ENCODE measurements at regions not wholly inside any gene's neighbourhood (a gene's known extent, or its start where the extent isn't known, plus 50 kb on each side); places are given as distances from the start of the nearest gene placed in this dataset.

DNA sequence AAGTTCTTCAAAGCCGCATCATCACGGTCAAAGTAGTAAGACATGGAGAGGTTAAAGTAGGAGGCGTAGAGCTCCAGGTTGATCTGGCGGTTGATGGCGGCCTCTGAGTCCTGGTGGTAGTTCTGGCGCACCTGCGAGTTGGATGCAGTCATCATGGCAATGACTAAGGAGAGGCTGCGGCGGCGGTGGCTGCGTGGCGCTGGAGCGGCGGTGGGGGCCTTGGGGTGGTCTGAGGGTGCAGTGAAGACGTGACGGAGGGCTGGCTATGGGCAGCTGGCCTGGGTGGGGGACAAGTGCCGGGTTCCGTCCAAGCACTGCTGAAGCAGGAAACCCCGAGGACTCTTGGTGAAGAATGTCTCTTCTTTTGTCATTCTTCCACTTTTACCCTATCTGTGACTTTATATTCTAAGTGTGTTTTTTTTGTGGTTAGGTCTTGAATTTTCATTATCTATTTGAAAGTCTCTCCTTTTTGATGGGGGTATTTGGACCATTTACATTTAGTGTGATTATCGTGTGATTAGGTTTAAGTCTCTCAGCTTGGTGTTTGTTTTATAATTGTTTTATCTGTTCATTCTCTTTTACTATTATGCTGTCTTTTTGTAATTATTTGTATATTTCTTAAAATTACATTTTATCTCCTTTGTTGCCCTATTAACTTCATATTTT lies 94.6 kb downstream of the TFAP2B start:
- TF ChIP-seq ZNF624 (tag by site-specific recombination; IDR thresholded peaks at IDR 0.05) (no peak), ZNF501 (tag by site-specific recombination; IDR thresholded peaks at IDR 0.05) (no peak), ZNF548 (tag by site-specific recombination; IDR thresholded peaks at IDR 0.05) (no peak), ZSCAN30 (tag by site-specific recombination; IDR thresholded peaks at IDR 0.05) (no peak), ZNF133 (tag by site-specific recombination; IDR thresholded peaks at IDR 0.05) (no peak)
- TF ChIP-seq, protein P1, sequence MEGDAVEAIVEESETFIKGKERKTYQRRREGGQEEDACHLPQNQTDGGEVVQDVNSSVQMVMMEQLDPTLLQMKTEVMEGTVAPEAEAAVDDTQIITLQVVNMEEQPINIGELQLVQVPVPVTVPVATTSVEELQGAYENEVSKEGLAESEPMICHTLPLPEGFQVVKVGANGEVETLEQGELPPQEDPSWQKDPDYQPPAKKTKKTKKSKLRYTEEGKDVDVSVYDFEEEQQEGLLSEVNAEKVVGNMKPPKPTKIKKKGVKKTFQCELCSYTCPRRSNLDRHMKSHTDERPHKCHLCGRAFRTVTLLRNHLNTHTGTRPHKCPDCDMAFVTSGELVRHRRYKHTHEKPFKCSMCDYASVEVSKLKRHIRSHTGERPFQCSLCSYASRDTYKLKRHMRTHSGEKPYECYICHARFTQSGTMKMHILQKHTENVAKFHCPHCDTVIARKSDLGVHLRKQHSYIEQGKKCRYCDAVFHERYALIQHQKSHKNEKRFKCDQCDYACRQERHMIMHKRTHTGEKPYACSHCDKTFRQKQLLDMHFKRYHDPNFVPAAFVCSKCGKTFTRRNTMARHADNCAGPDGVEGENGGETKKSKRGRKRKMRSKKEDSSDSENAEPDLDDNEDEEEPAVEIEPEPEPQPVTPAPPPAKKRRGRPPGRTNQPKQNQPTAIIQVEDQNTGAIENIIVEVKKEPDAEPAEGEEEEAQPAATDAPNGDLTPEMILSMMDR (tag by site-specific recombination; IDR thresholded peaks at IDR 0.05), result no peak

All from HEK293 (cell line).